ENCODE measurements at regions not wholly inside any gene's neighbourhood (a gene's known extent, or its start where the extent isn't known, plus 50 kb on each side); places are given as distances from the start of the nearest gene placed in this dataset.
A peak's percentile ranks its signal among the peaks of the same experiment; 100 is the strongest.

DNA sequence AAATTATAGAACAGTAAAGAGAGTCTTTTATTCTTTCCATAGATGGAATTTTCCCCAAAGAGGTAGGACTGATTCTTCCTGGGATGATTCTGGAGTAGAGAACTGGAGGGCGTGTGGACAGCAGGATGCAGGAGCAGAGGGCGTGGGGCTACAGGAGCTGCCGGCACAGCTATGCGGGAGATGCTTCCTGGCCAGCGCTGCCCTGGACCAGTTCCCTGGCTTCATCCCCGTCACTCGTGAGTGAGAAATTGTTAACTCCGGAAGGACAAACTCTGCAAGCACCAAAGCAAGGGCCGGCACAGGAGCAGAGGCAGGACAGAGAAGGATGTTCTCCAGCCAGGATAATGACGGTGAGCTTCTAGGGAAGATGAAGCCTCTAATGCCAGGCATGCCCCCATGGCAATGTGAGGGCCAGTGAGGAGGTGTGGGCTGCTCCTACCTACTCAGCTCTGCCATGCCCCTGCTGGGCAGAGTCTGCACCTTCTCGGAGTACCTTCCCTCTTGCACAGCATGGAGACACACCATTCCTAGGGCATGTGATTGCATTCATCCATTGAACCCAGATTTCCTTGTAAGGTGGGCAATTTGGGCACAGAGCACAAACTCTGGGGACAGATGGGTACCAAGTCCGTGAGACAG, 760.9 kb upstream of the IGFBP3 start:
- POLR2A ChIA-PET (ENCODE audit: partially characterized antibody): interaction anchor here (0.6 kb wide), 1 partner anchor 14 kb away, joined by 3 read pairs; no protein-coding TSS in a partner anchor
- Histone ChIP-seq H3K18ac (ENCODE audit: extremely low read depth, low read length) (no peak overlapping the region), H3K23me2 (ENCODE audit: low read depth, low read length) (no peaks in the 10 kb centered on the region), H3K36me3 (ENCODE audit: control insufficient read depth in 2 of 4, insufficient read depth in 4 of 4, low read length in 3 of 4) (no peaks in the 10 kb centered on the region), H2BK5ac (ENCODE audit: low read depth, low read length) (no peak overlapping the region), H3K4me2 (ENCODE audit: insufficient read depth in 1 of 2, low read depth in 2 of 2, low read length in 2 of 2) (no peak overlapping the region), H3K9me3 (ENCODE audit: insufficient read depth in 2 of 2, low read depth in 1 of 2, low read length in 1 of 2) (no peaks in the 10 kb centered on the region; a peak in 2 of 4 replicates), H4K20me1 (replicated peaks in 1 of 2; ENCODE audit: control insufficient read depth in 1 of 2, insufficient read depth in 2 of 2, low read length in 2 of 2) (no peaks in the 10 kb centered on the region), H3K4ac (replicated peaks; ENCODE audit: insufficient read length, low read depth, low read length) (no peak overlapping the region), H4K5ac (ENCODE audit: insufficient read length, low read depth, low read length) (no peak overlapping the region), H3K23ac (ENCODE audit: insufficient read length) (no peak overlapping the region), H3K4me1 (replicated peaks in 1 of 4; ENCODE audit: control insufficient read depth in 3 of 4, insufficient read depth in 4 of 4, low read length in 3 of 4) (no peaks in the 10 kb centered on the region; a peak in 1 of 7 replicates), H3K4me3 (ENCODE audit: extremely low read depth in 1 of 4, insufficient read depth in 2 of 4, low read depth in 3 of 4, low read length in 4 of 4) (no peak overlapping the region), H2BK20ac (ENCODE audit: low read length) (no peak overlapping the region), H3K56ac (replicated peaks; ENCODE audit: insufficient read length, low read depth, low read length) (no peak overlapping the region), H3K9ac (replicated peaks in 1 of 4; ENCODE audit: extremely low read depth in 1 of 4, low read depth in 3 of 4, low read length in 3 of 4) (no peak overlapping the region), H3K27ac (ENCODE audit: low read depth, low read length) (no peak overlapping the region), H3K79me2 (ENCODE audit: control insufficient read depth in 1 of 2, insufficient read depth in 2 of 2, low read length in 2 of 2) (no peaks in the 10 kb centered on the region), H2AK5ac (ENCODE audit: low read depth, low read length) (no peak overlapping the region), H4K8ac (ENCODE audit: extremely low read depth, insufficient read depth, low read length) (no peak overlapping the region), H3K27me3 (replicated peaks in 1 of 4; ENCODE audit: control insufficient read depth in 3 of 4, extremely low read depth in 1 of 4, insufficient read depth in 3 of 4, low read length in 3 of 4) (no peaks in the 10 kb centered on the region), H4K91ac (replicated peaks; ENCODE audit: insufficient read length, low read length) (no peak overlapping the region), H3K14ac (ENCODE audit: insufficient read length) (no peak overlapping the region), H3K79me1 (ENCODE audit: low read depth, low read length) (no peaks in the 10 kb centered on the region), H2BK120ac (replicated peaks; ENCODE audit: low read depth, low read length) (no peak overlapping the region), H2BK12ac (ENCODE audit: low read depth, low read length) (no peak overlapping the region), H2AFZ (ENCODE audit: low read length) (no peak overlapping the region), H2BK15ac (ENCODE audit: low read length) (no peak overlapping the region)
- DNase-seq (ENCODE audit: low read depth in 1 of 2, low spot score in 2 of 2) (no peak), FAIRE-seq (no peak)
- no peak for TF ChIP-seq ZNF274 (IDR thresholded peaks at IDR 0.05; ENCODE audit: borderline replicate concordance, extremely low read depth, low read length)
- TF ChIP-seq, protein P1, sequence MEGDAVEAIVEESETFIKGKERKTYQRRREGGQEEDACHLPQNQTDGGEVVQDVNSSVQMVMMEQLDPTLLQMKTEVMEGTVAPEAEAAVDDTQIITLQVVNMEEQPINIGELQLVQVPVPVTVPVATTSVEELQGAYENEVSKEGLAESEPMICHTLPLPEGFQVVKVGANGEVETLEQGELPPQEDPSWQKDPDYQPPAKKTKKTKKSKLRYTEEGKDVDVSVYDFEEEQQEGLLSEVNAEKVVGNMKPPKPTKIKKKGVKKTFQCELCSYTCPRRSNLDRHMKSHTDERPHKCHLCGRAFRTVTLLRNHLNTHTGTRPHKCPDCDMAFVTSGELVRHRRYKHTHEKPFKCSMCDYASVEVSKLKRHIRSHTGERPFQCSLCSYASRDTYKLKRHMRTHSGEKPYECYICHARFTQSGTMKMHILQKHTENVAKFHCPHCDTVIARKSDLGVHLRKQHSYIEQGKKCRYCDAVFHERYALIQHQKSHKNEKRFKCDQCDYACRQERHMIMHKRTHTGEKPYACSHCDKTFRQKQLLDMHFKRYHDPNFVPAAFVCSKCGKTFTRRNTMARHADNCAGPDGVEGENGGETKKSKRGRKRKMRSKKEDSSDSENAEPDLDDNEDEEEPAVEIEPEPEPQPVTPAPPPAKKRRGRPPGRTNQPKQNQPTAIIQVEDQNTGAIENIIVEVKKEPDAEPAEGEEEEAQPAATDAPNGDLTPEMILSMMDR (IDR thresholded peaks at IDR 0.05; ENCODE audit: control extremely low read depth in 1 of 3, insufficient read depth in 1 of 3, low read depth in 1 of 3, low read length in 3 of 3): peak in 2 of 3 experiments; percentile 23 to 36; a peak in 2 of 4 replicates
- peak in 1 of 2 experiments; percentile 14; a peak in 1 of 4 replicates for TF ChIP-seq RAD21 (IDR thresholded peaks at IDR 0.05 in 1 of 2, conservative IDR thresholded peaks at IDR 0.05 in 1 of 2; ENCODE audit: low read depth in 2 of 2, low read length in 2 of 2)
- no peak for TF ChIP-seq SP1 (IDR thresholded peaks at IDR 0.05; ENCODE audit: low read depth, low read length)
- WGBS, 2 experiments (ENCODE audit: extremely low coverage in 1 of 2, insufficient coverage in 1 of 2, insufficient read length in 1 of 2, insufficient replicate concordance in 2 of 2, low coverage in 1 of 2, low lambda C conversion rate in 2 of 2, missing lambda C conversion rate in 1 of 2): 87% methylated on average over 12 of the region's 12 CpGs; no CpG with 5 or more reads in 1 of the 2 experiments
- CTCF ChIA-PET (ENCODE audit: partially characterized antibody): interaction anchor here (0.8 to 2.7 kb wide), 5 partner anchors 12 to 759 kb away, joined by 3 to 22 read pairs (median 3); no protein-coding TSS in a partner anchor

All from H1 (cell line).